ENCODE measurements at regions not wholly inside any gene's neighbourhood (a gene's known extent, or its start where the extent isn't known, plus 50 kb on each side); places are given as distances from the start of the nearest gene placed in this dataset.

- Histone ChIP-seq H3K4me2 (ENCODE audit: low read length) (no peak overlapping the region), H3K9ac (ENCODE audit: low read length) (no peak overlapping the region), H3K27ac (ENCODE audit: low read length) (no peak overlapping the region), H3K27me3 (ENCODE audit: insufficient read depth, low read depth, low read length) (no peaks in the 10 kb centered on the region), H4K20me1 (ENCODE audit: insufficient read depth) (no peaks in the 10 kb centered on the region), H3K4me3 (ENCODE audit: low read length) (no peak overlapping the region), H3K9me3 (ENCODE audit: low read length) (no peaks in the 10 kb centered on the region), H3F3A (ENCODE audit: insufficient read depth, low read length, poor library complexity, severe bottlenecking) (no peaks in the 10 kb centered on the region), H3K9me2 (ENCODE audit: insufficient read depth, low read length) (no peaks in the 10 kb centered on the region), H3K36me3 (ENCODE audit: insufficient read depth, low read length) (no peaks in the 10 kb centered on the region), H2AFZ (ENCODE audit: low read depth, low read length) (no peak overlapping the region), H3K79me2 (replicated peaks; ENCODE audit: insufficient read depth, low read length) (no peaks in the 10 kb centered on the region)
- TF ChIP-seq EP300 (conservative IDR thresholded peaks at IDR 0.05; ENCODE audit: poor library complexity, severe bottlenecking) (no peak), CTCF (IDR thresholded peaks at IDR 0.05; ENCODE audit: poor library complexity, severe bottlenecking) (no peak), EZH2 (IDR thresholded peaks at IDR 0.05; ENCODE audit: borderline replicate concordance, insufficient read depth, low read length, poor library complexity, severe bottlenecking) (no peak), MXI1 (conservative IDR thresholded peaks at IDR 0.05; ENCODE audit: poor library complexity, severe bottlenecking) (no peak), TAF1 (IDR thresholded peaks at IDR 0.05; ENCODE audit: low read depth) (no peak), RAD21 (conservative IDR thresholded peaks at IDR 0.05) (no peak), SMC3 (conservative IDR thresholded peaks at IDR 0.05; ENCODE audit: poor library complexity) (no peak), POLR2AphosphoS5 (IDR thresholded peaks at IDR 0.05) (no peak), REST (IDR thresholded peaks at IDR 0.05; ENCODE audit: borderline replicate concordance) (no peak)
These were observed 160.2 kb downstream of the NTMT2 start for GRCh38 chr1:170305777-170306512.

- H3K9me2 ChIP-seq (ENCODE audit: insufficient read depth, low read length), result no peaks in the 10 kb centered on the region
- TF ChIP-seq REST (IDR thresholded peaks at IDR 0.05; ENCODE audit: borderline replicate concordance) (no peak), TAF1 (IDR thresholded peaks at IDR 0.05; ENCODE audit: low read depth) (no peak), CTCF (IDR thresholded peaks at IDR 0.05; ENCODE audit: poor library complexity, severe bottlenecking) (no peak), RAD21 (conservative IDR thresholded peaks at IDR 0.05) (no peak), EP300 (conservative IDR thresholded peaks at IDR 0.05; ENCODE audit: poor library complexity, severe bottlenecking) (no peak), MXI1 (conservative IDR thresholded peaks at IDR 0.05; ENCODE audit: poor library complexity, severe bottlenecking) (no peak), POLR2AphosphoS5 (IDR thresholded peaks at IDR 0.05) (no peak), SMC3 (conservative IDR thresholded peaks at IDR 0.05; ENCODE audit: poor library complexity) (no peak), EZH2 (IDR thresholded peaks at IDR 0.05; ENCODE audit: borderline replicate concordance, insufficient read depth, low read length, poor library complexity, severe bottlenecking) (no peak)
- no peaks in the 10 kb centered on the region for H4K20me1 ChIP-seq (ENCODE audit: insufficient read depth)
- no peak overlapping the region for H3K27ac ChIP-seq (ENCODE audit: low read length)
- no peaks in the 10 kb centered on the region for H3K27me3 ChIP-seq (ENCODE audit: insufficient read depth, low read depth, low read length)
- H3K9me3 ChIP-seq (ENCODE audit: low read length), result no peaks in the 10 kb centered on the region
- no peaks in the 10 kb centered on the region for H3F3A ChIP-seq (ENCODE audit: insufficient read depth, low read length, poor library complexity, severe bottlenecking)
- no peaks in the 10 kb centered on the region for H3K36me3 ChIP-seq (ENCODE audit: insufficient read depth, low read length)
- H3K4me3 ChIP-seq (ENCODE audit: low read length), result no peak overlapping the region
- no peak overlapping the region for H2AFZ ChIP-seq (ENCODE audit: low read depth, low read length)
- H3K79me2 ChIP-seq (replicated peaks; ENCODE audit: insufficient read depth, low read length), result no peaks in the 10 kb centered on the region
- no peak overlapping the region for H3K9ac ChIP-seq (ENCODE audit: low read length)
- no peak overlapping the region for H3K4me2 ChIP-seq (ENCODE audit: low read length)
These were observed 160.8 kb downstream of the NTMT2 start for GRCh38 chr1:170306513-170306910.

Data from neural cell (in vitro differentiated cells).